Vagina (tissue), 2 donors: ENCODE measurements at regions not wholly inside any gene's neighbourhood (a gene's known extent, or its start where the extent isn't known, plus 50 kb on each side); places are given as distances from the start of the nearest gene placed in this dataset.

Source experiments
- DNase-seq, 2 donors: peaks; one replicate each; pipeline ENCODE4 v3.0.0-alpha.2; 2017; ENCODE audit errors: extremely low spot score in 2 of 2
- H3K27ac ChIP-seq: fragments of 200-600 bp; sonication (generic); one replicate; pipeline ENCODE4 v1.5.1; 2019
- H3K27me3 ChIP-seq: fragments of 200-600 bp; sonication (generic); one replicate; pipeline ENCODE4 v1.5.1; 2019
- H3K36me3 ChIP-seq, 2 donors: fragments of 200-600 bp; sonication (generic); one replicate each; pipeline ENCODE4 v1.5.1; 2017 to 2019
- H3K4me1 ChIP-seq: fragments of 200-600 bp; sonication (generic); one replicate; pipeline ENCODE4 v1.5.1; 2019
- H3K4me3 ChIP-seq, 2 donors: fragments of 200-600 bp; sonication (generic); 1 replicate in 1 of 2; 2 replicates in 1 of 2; pipeline ENCODE4 v1.5.1; 2016 to 2019
- H3K9me3 ChIP-seq: fragments of 200-600 bp; sonication (generic); one replicate; pipeline ENCODE4 v1.5.1; 2019
- CTCF ChIP-seq, 3 experiments: fragments of 450-650 bp in 2 of 3; fragments of 200-600 bp in 1 of 3; sonication (generic) in 1 of 3; IDR thresholded peaks; one replicate each; pipeline ENCODE4 v1.5.1; 2017 to 2019; ENCODE audit warnings: antibody characterized with exemption in 3 of 3, mild to moderate bottlenecking in 2 of 3, moderate library complexity in 2 of 3
- POLR2A ChIP-seq, 2 donors: fragments of 450-650 bp; IDR thresholded peaks; one replicate each; pipeline ENCODE4 v1.6.1; 2017; ENCODE audit warnings: antibody characterized with exemption in 2 of 2, mild to moderate bottlenecking in 2 of 2, moderate library complexity in 2 of 2
- POLR2AphosphoS5 ChIP-seq, 2 donors: sonication (generic); formaldehyde crosslinking; IDR thresholded peaks; one replicate each; pipeline ENCODE4 v1.9.0; 2017; ENCODE audit warnings: antibody characterized with exemption in 2 of 2, mild to moderate bottlenecking in 2 of 2, low read depth in 1 of 2; ENCODE audit not compliant: insufficient read depth in 1 of 2
- intact Hi-C: fragments of 100-400 bp; cut with DNase I; formaldehyde crosslinking; loops from one replicate; pipeline ENCODE4 v1.15.1; 2023

DNA sequence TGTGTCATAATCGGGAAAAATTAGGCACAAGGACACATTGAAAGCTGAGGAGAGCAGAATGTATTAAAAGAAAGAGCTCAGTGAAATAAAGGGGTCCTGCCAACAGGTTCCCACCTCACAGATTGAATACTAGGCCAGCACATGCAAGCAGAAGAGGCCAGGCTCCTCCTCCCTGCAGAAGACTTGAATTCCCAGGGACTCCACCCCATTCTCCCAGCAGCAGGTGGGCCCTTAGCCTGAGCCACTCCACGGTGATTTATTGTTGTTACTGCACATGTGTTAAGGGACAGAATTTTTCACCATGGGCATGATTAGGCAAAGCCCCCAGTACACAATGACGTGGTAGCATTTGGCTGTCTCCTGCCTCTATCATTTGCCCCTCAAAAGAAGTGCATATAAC, 1844.7 kb downstream of the NCAM2 start:
- Histone ChIP-seq H3K4me1 (no peaks in the 10 kb centered on the region), H3K27me3 (no peaks in the 10 kb centered on the region), H3K9me3 (no peaks in the 10 kb centered on the region), H3K36me3 (no peaks in the 10 kb centered on the region), H3K4me3 (no peak overlapping the region), H3K27ac (no peak overlapping the region)
- intact Hi-C loops: no loop called here
- TF ChIP-seq POLR2A (IDR thresholded peaks at IDR 0.05) (no peak), CTCF (IDR thresholded peaks at IDR 0.05) (no peak), POLR2AphosphoS5 (IDR thresholded peaks at IDR 0.05; ENCODE audit: insufficient read depth in 1 of 2, low read depth in 1 of 2) (no peak)
- no peak for DNase-seq

DNA sequence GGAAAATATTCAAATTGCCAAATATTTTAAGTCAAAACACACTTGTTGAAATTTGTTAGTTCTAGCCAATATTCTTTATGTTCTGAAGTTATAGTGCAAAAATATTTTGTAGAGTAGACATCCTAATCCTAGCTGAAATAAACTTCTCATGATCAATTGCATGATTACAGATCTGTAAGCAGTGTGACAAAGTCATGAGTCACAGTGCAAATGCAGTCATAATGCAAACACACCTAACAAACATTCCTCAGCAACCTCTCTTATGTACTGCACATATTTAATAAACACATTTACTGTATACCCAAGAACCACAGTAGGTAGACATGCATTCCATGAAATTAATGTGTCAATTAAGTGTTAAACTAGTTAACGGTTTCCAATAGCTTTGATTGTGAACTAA, 1857.4 kb downstream of the NCAM2 start:
- Histone ChIP-seq H3K36me3 (no peaks in the 10 kb centered on the region), H3K9me3 (no peaks in the 10 kb centered on the region), H3K4me1 (no peaks in the 10 kb centered on the region), H3K27me3 (no peaks in the 10 kb centered on the region), H3K27ac (no peak overlapping the region), H3K4me3 (no peak overlapping the region)
- no peak for TF ChIP-seq POLR2A (IDR thresholded peaks at IDR 0.05)
- TF ChIP-seq CTCF (IDR thresholded peaks at IDR 0.05): no peak
- TF ChIP-seq POLR2AphosphoS5 (IDR thresholded peaks at IDR 0.05; ENCODE audit: insufficient read depth in 1 of 2, low read depth in 1 of 2): no peak
- intact Hi-C loops: no loop called here
- no peak for DNase-seq

GRCh38 chr21:22871692-22872091, 1873.5 kb downstream of the NCAM2 start:
- Histone ChIP-seq H3K4me3 (no peak overlapping the region), H3K27ac (no peak overlapping the region), H3K9me3 (no peaks in the 10 kb centered on the region), H3K4me1 (no peaks in the 10 kb centered on the region), H3K27me3 (no peaks in the 10 kb centered on the region), H3K36me3 (no peaks in the 10 kb centered on the region)
- no peak for DNase-seq
- intact Hi-C loops: no loop called here
- TF ChIP-seq CTCF (IDR thresholded peaks at IDR 0.05) (no peak), POLR2AphosphoS5 (IDR thresholded peaks at IDR 0.05; ENCODE audit: insufficient read depth in 1 of 2, low read depth in 1 of 2) (no peak), POLR2A (IDR thresholded peaks at IDR 0.05) (no peak)

DNA sequence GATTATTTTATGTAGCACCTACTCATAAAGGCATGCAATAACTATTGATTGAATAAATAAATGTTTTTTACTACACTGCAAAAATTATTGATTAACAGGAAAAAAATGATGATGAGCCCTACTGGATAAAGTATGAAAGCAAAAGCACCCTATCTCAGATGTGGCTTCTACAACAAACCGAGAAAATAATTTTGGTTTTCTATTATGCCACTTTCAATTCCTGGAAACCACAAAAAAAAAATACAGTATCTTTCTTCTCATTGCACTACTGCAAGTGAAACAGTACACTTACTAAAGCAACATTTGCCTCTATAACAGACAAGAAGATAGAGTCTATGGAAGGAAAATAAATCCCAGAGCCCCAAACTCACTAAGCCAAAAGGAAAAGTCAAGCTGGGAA, 1882.4 kb downstream of the NCAM2 start:
- Histone ChIP-seq H3K27me3 (no peaks in the 10 kb centered on the region), H3K4me3 (no peak overlapping the region), H3K36me3 (no peaks in the 10 kb centered on the region), H3K4me1 (no peaks in the 10 kb centered on the region), H3K9me3 (no peaks in the 10 kb centered on the region), H3K27ac (no peak overlapping the region)
- no peak for DNase-seq
- TF ChIP-seq POLR2A (IDR thresholded peaks at IDR 0.05): no peak
- no peak for TF ChIP-seq CTCF (IDR thresholded peaks at IDR 0.05)
- no peak for TF ChIP-seq POLR2AphosphoS5 (IDR thresholded peaks at IDR 0.05; ENCODE audit: insufficient read depth in 1 of 2, low read depth in 1 of 2)
- intact Hi-C loops: no loop called here

- H3K27ac ChIP-seq: no peak overlapping the region
- intact Hi-C loops: no loop called here
- no peaks in the 10 kb centered on the region for H3K4me1 ChIP-seq
These were observed 1882.9 kb downstream of the NCAM2 start for GRCh38 chr21:22881131-22881530.

More at GRCh38 chr21:22881131-22881530, 1882.9 kb downstream of the NCAM2 start:
- no peaks in the 10 kb centered on the region for H3K36me3 ChIP-seq
- H3K9me3 ChIP-seq: no peaks in the 10 kb centered on the region
- TF ChIP-seq POLR2AphosphoS5 (IDR thresholded peaks at IDR 0.05; ENCODE audit: insufficient read depth in 1 of 2, low read depth in 1 of 2): no peak
- no peak for TF ChIP-seq POLR2A (IDR thresholded peaks at IDR 0.05)
- no peak for TF ChIP-seq CTCF (IDR thresholded peaks at IDR 0.05)
- H3K4me3 ChIP-seq: no peak overlapping the region
- no peaks in the 10 kb centered on the region for H3K27me3 ChIP-seq
- DNase-seq: no peak
